Liver (tissue), 3 donors: ENCODE measurements at regions not wholly inside any gene's neighbourhood (a gene's known extent, or its start where the extent isn't known, plus 50 kb on each side); places are given as distances from the start of the nearest gene placed in this dataset.

Experiments
- EGR1 ChIP-seq, 2 donors: IDR thresholded peaks; 2 replicates each; pipeline ENCODE4 v1.6.1; 2016 to 2018; ENCODE audit warnings: antibody characterized with exemption in 2 of 2, low read depth in 2 of 2
- GABPA ChIP-seq, 2 donors: IDR thresholded peaks in 1 of 2; conservative IDR thresholded peaks in 1 of 2; 2 replicates each; pipeline ENCODE4 v1.6.1; 2016; ENCODE audit warnings: antibody characterized with exemption in 2 of 2, mild to moderate bottlenecking in 1 of 2, moderate library complexity in 1 of 2
- JUND ChIP-seq, 2 donors: IDR thresholded peaks; 2 replicates each; pipeline ENCODE4 v1.6.1; 2016; ENCODE audit warnings: antibody characterized with exemption in 2 of 2
- NR2F2 ChIP-seq: IDR thresholded peaks from 2 replicates; pipeline ENCODE4 v1.6.1; 2016; ENCODE audit warnings: antibody characterized with exemption
- RAD21 ChIP-seq, 2 donors: IDR thresholded peaks; 2 replicates each; pipeline ENCODE4 v1.6.1; 2016; ENCODE audit warnings: antibody characterized with exemption in 2 of 2, mild to moderate bottlenecking in 2 of 2
- RXRA ChIP-seq, 2 donors: IDR thresholded peaks; 2 replicates each; pipeline ENCODE4 v1.6.1; 2017 to 2018; ENCODE audit warnings: antibody characterized with exemption in 2 of 2, mild to moderate bottlenecking in 1 of 2
- SP1 ChIP-seq: IDR thresholded peaks from 2 replicates; pipeline ENCODE4 v1.6.1; 2018; ENCODE audit warnings: antibody characterized with exemption, mild to moderate bottlenecking
- TAF1 ChIP-seq: conservative IDR thresholded peaks from 2 replicates; pipeline ENCODE4 v1.6.1; 2016; ENCODE audit warnings: antibody characterized with exemption, mild to moderate bottlenecking
- YY1 ChIP-seq: IDR thresholded peaks from 2 replicates; pipeline ENCODE4 v1.6.1; 2016; ENCODE audit warnings: antibody characterized with exemption, mild to moderate bottlenecking
- TF ChIP-seq, protein P1 (sequence below): fragments of 150-350 bp; IDR thresholded peaks from 2 replicates; pipeline ENCODE4 v1.5.1; 2017; ENCODE audit warnings: improper control_type of control experiment, low read depth, low read length; ENCODE audit not compliant: missing input control
- TF ChIP-seq, protein P2 (sequence below): IDR thresholded peaks from 2 replicates; pipeline ENCODE4 v1.6.1; 2016; ENCODE audit warnings: antibody characterized with exemption, mild to moderate bottlenecking
- donor health status: healthy.
- donor health status: healthy.

DNA sequence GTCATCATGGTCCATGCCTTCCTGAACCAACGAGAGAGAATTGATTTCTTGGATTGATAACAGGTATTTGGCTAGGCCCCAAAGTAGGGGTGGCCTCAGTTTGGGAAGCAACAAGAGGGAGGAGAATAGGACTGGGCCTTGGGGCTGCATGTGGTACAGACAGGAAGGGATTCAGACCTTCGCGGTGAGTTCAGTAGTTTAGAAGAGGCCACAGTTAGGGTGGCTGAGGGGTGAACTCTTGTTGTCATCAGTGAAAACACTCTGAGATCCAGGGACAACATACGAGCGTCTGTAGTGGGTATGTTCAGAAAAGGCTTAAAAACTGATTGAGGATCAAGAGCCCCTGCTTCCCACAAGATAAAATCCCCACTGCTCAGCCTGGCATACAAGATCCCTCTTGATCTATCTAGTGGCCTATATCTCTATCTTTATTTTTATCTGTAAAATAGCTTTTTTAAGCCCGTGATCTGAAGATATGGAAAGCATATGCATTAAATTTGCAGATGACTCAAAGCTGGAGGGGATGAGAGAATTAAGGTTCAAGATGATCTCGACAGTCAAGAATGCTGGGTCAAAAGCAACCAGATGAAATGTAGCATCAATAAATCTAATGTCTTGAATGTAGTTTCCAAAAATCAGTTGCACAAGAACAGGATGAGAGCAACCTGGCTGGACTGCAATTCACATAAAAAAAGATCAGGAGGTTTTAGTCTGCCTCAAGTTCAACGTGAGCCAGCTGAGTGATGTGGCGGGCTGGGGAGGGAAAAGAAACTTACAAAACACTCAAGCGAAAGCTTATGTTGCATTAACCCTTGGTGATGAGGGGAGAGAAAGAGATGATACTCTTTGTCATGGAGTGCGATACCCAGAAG is 221.1 kb upstream of the TLE3 start:
- TF ChIP-seq, protein P1, sequence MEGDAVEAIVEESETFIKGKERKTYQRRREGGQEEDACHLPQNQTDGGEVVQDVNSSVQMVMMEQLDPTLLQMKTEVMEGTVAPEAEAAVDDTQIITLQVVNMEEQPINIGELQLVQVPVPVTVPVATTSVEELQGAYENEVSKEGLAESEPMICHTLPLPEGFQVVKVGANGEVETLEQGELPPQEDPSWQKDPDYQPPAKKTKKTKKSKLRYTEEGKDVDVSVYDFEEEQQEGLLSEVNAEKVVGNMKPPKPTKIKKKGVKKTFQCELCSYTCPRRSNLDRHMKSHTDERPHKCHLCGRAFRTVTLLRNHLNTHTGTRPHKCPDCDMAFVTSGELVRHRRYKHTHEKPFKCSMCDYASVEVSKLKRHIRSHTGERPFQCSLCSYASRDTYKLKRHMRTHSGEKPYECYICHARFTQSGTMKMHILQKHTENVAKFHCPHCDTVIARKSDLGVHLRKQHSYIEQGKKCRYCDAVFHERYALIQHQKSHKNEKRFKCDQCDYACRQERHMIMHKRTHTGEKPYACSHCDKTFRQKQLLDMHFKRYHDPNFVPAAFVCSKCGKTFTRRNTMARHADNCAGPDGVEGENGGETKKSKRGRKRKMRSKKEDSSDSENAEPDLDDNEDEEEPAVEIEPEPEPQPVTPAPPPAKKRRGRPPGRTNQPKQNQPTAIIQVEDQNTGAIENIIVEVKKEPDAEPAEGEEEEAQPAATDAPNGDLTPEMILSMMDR = no peak
- TF ChIP-seq TAF1 = no peak
- TF ChIP-seq, protein P2, sequence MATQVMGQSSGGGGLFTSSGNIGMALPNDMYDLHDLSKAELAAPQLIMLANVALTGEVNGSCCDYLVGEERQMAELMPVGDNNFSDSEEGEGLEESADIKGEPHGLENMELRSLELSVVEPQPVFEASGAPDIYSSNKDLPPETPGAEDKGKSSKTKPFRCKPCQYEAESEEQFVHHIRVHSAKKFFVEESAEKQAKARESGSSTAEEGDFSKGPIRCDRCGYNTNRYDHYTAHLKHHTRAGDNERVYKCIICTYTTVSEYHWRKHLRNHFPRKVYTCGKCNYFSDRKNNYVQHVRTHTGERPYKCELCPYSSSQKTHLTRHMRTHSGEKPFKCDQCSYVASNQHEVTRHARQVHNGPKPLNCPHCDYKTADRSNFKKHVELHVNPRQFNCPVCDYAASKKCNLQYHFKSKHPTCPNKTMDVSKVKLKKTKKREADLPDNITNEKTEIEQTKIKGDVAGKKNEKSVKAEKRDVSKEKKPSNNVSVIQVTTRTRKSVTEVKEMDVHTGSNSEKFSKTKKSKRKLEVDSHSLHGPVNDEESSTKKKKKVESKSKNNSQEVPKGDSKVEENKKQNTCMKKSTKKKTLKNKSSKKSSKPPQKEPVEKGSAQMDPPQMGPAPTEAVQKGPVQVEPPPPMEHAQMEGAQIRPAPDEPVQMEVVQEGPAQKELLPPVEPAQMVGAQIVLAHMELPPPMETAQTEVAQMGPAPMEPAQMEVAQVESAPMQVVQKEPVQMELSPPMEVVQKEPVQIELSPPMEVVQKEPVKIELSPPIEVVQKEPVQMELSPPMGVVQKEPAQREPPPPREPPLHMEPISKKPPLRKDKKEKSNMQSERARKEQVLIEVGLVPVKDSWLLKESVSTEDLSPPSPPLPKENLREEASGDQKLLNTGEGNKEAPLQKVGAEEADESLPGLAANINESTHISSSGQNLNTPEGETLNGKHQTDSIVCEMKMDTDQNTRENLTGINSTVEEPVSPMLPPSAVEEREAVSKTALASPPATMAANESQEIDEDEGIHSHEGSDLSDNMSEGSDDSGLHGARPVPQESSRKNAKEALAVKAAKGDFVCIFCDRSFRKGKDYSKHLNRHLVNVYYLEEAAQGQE = no peak
- TF ChIP-seq RAD21 (IDR thresholded peaks at IDR 0.05) = no peak
- no peak for TF ChIP-seq SP1
- TF ChIP-seq EGR1 (IDR thresholded peaks at IDR 0.05; ENCODE audit: low read depth in 2 of 2) = no peak
- TF ChIP-seq GABPA (IDR thresholded peaks at IDR 0.05 in 1 of 2, conservative IDR thresholded peaks at IDR 0.05 in 1 of 2) = no peak
- no peak for TF ChIP-seq NR2F2
- no peak for TF ChIP-seq JUND (IDR thresholded peaks at IDR 0.05)
- no peak for TF ChIP-seq RXRA (IDR thresholded peaks at IDR 0.05)
- TF ChIP-seq YY1 = no peak
